NCI-H1092 (cell line): ENCODE measurements at regions not wholly inside any gene's neighbourhood (a gene's known extent, or its start where the extent isn't known, plus 50 kb on each side); places are given as distances from the start of the nearest gene placed in this dataset.
"Not testable (repeated sequence)": the region's sequence is repeated elsewhere in the genome, so short reads cannot be mapped to it uniquely, and the experiment has no call there.

Experiments used
- DNase-seq: peaks from one replicate; lab custom pipeline; 2025; lab: John Stamatoyannopoulos, UW

- DNase-seq: not testable (repeated sequence)
These were observed 82.3 kb upstream of the FCGR1A start for GRCh38 chr1:149700220-149700619.

GRCh38 chr1:149700677-149701567 is 81.6 kb upstream of the FCGR1A start:
- not testable (repeated sequence) for DNase-seq

GRCh38 chr1:149708192-149708853 is 74.2 kb upstream of the FCGR1A start:
- not testable (repeated sequence) for DNase-seq

- DNase-seq: not testable (repeated sequence)
These were observed 70.8 kb upstream of the FCGR1A start for GRCh38 chr1:149711651-149712050.

- DNase-seq: not testable (repeated sequence)
These were observed 70.2 kb upstream of the FCGR1A start for GRCh38 chr1:149712154-149712927.

GRCh38 chr1:149713513-149713912 is 69.0 kb upstream of the FCGR1A start:
- not testable (repeated sequence) for DNase-seq

- DNase-seq: not testable (repeated sequence)
These were observed 68.5 kb upstream of the FCGR1A start for GRCh38 chr1:149713952-149714351.

GRCh38 chr1:149724618-149725302 is 57.7 kb upstream of the FCGR1A start:
- DNase-seq: not testable (repeated sequence)

- not testable (repeated sequence) for DNase-seq
These were observed 55.8 kb upstream of the FCGR1A start for GRCh38 chr1:149726688-149727087.

- not testable (repeated sequence) for DNase-seq
These were observed 53.9 kb upstream of the FCGR1A start for GRCh38 chr1:149728598-149728997.
